ENCODE measurements at regions not wholly inside any gene's neighbourhood (a gene's known extent, or its start where the extent isn't known, plus 50 kb on each side); places are given as distances from the start of the nearest gene placed in this dataset.

DNA sequence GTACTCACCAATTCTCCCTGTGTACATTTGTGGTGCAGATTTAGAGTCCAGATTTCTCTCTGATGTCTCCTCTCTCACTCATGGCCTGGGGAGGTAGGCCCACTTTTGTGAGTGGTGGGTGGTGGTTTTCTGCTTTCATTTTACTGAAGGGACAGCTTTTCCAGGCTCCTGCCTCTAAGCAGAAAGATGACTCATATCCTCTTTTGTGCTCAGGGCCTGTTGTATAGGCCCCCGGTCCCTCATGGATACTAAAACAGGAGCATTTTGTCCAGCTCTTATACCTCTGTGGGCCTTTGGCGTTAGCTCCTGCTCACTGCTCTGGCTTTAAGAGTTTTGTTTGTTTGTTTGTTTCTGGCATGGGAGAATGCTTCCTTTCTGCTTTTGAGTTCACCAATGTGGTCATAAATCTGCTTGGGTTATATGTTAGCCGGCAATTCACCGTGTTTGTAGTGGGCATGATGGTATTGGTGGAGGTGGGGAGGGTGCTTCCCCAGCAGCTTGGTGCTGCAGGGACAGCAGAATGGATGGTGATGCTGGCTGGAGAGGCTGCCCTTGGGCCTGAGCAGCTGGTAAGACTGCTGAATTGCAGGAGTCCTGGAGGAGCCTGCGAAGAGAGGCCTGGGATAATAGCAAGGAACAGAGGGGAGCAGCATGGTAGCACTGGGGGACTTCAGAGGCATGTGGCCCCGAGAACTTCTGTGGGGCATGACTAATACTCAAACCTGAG is 468.7 kb downstream of the RPS24 start:
- TF ChIP-seq EZH2 (IDR thresholded peaks at IDR 0.05; ENCODE audit: borderline replicate concordance, insufficient read depth, low read depth, low read length, poor library complexity, severe bottlenecking) (no peak), CTCF (IDR thresholded peaks at IDR 0.05) (no peak)
